ENCODE measurements at regions not wholly inside any gene's neighbourhood (a gene's known extent, or its start where the extent isn't known, plus 50 kb on each side); places are given as distances from the start of the nearest gene placed in this dataset.

GRCh38 chr4:97003715-97004114 lies 1139.6 kb downstream of the STPG2 start:
- TF ChIP-seq YY1 (IDR thresholded peaks at IDR 0.05; ENCODE audit: insufficient read depth, insufficient read length) (no peak), ZNF274 (IDR thresholded peaks at IDR 0.05; ENCODE audit: low read depth, low read length) (no peak), SUZ12 (IDR thresholded peaks at IDR 0.05; ENCODE audit: extremely low read depth, insufficient read depth, insufficient read length) (no peak)
